Naive thymus-derived CD8-positive, alpha-beta T cell (primary cell): ENCODE measurements at regions not wholly inside any gene's neighbourhood (a gene's known extent, or its start where the extent isn't known, plus 50 kb on each side); places are given as distances from the start of the nearest gene placed in this dataset.

ENCODE experiments used
- ATAC-seq, 2 donors: fragments of 150-1000 bp; cut with Tn5 transposase in 1 of 2; sonication (Bioruptor Pico), chemical (Tn5 transposase) in 1 of 2; 1 replicate in 1 of 2; 2 replicates in 1 of 2; pipeline ENCODE4 v1.10.0; 2021; ENCODE audit warnings: mild to moderate bottlenecking in 2 of 2, moderate library complexity in 2 of 2
- POLR2A ChIA-PET: fragments of 350-600 bp; sonication (Branson Sonifier 250); formaldehyde crosslinking; loops from one replicate; lab custom pipeline; 2021; ENCODE audit warnings: antibody characterized with exemption; lab: Charles Lee
- DNase-seq, 10 donors: peaks; one replicate each; pipeline versions ENCODE4 v3.0.0 to v3.0.0-alpha.2; 2020 to 2022
- H3K27ac Mint-ChIP-seq, 10 donors: one replicate each; pipeline ENCODE4 v1.8.0; 2020 to 2022; ENCODE audit warnings: mild to moderate bottlenecking in 10 of 10, mixed read lengths in 10 of 10, moderate library complexity in 4 of 10, inconsistent platforms in 1 of 10
- H3K27me3 Mint-ChIP-seq, 5 donors: one replicate each; pipeline ENCODE4 v1.8.0; 2021 to 2022; ENCODE audit warnings: mixed read lengths in 5 of 5
- H3K36me3 Mint-ChIP-seq, 3 donors: one replicate each; pipeline ENCODE4 v1.8.0; 2020 to 2022; ENCODE audit warnings: mixed read lengths in 3 of 3, mild to moderate bottlenecking in 2 of 3, inconsistent platforms in 1 of 3
- H3K4me1 Mint-ChIP-seq, 4 donors: one replicate each; pipeline ENCODE4 v1.8.0; 2021 to 2022; ENCODE audit warnings: mixed read lengths in 4 of 4
- H3K4me3 Mint-ChIP-seq, 10 donors: one replicate each; pipeline ENCODE4 v1.8.0; 2020 to 2022; ENCODE audit warnings: mild to moderate bottlenecking in 10 of 10, mixed read lengths in 10 of 10, moderate library complexity in 6 of 10, inconsistent platforms in 1 of 10
- H3K9me3 Mint-ChIP-seq, 9 donors: one replicate each; pipeline ENCODE4 v1.8.0; 2020 to 2022; ENCODE audit warnings: mixed read lengths in 9 of 9, mild to moderate bottlenecking in 3 of 9, inconsistent platforms in 1 of 9, moderate library complexity in 1 of 9

GRCh38 chr4:20101831-20102230 is 149.9 kb upstream of the SLIT2 start:
- H3K27ac Mint-ChIP-seq = no peak overlapping the region
- H3K4me1 Mint-ChIP-seq = no peaks in the 10 kb centered on the region
- no peak for DNase-seq
- no peaks in the 10 kb centered on the region for H3K36me3 Mint-ChIP-seq
- ATAC-seq = no peak
- POLR2A ChIA-PET = no interaction called here
- no peak overlapping the region for H3K4me3 Mint-ChIP-seq
- H3K9me3 Mint-ChIP-seq = peaks cover 0 to 25% (median 8%) of the 10 kb centered on the region in 9 donors
- no peaks in the 10 kb centered on the region for H3K27me3 Mint-ChIP-seq

- no peaks in the 10 kb centered on the region for H3K36me3 Mint-ChIP-seq
- H3K4me3 Mint-ChIP-seq = no peak overlapping the region
- H3K9me3 Mint-ChIP-seq = peaks cover 0 to 25% (median 10%) of the 10 kb centered on the region in 9 donors
- POLR2A ChIA-PET = no interaction called here
- ATAC-seq (no peak), DNase-seq (no peak)
- H3K4me1 Mint-ChIP-seq = no peaks in the 10 kb centered on the region
- no peak overlapping the region for H3K27ac Mint-ChIP-seq
- H3K27me3 Mint-ChIP-seq = peaks cover 0 to 1% (median 0%) of the 10 kb centered on the region in 5 donors
Measured at GRCh38 chr4:20096911-20097310, 154.8 kb upstream of the SLIT2 start.

- POLR2A ChIA-PET = no interaction called here
- ATAC-seq = no peak
- Mint-ChIP-seq H3K9me3 (peaks cover 0 to 25% (median 10%) of the 10 kb centered on the region in 9 donors), H3K27ac (no peak overlapping the region), H3K27me3 (peaks cover 0 to 1% (median 0%) of the 10 kb centered on the region in 5 donors), H3K4me1 (no peaks in the 10 kb centered on the region), H3K4me3 (no peak overlapping the region), H3K36me3 (no peaks in the 10 kb centered on the region)
- DNase-seq = no peak
Measured at GRCh38 chr4:20095805-20096541, 155.7 kb upstream of the SLIT2 start.

- POLR2A ChIA-PET = no interaction called here
- Mint-ChIP-seq H3K36me3 (no peaks in the 10 kb centered on the region), H3K9me3 (peaks cover 0 to 11% (median 1%) of the 10 kb centered on the region in 9 donors), H3K27ac (no peak overlapping the region), H3K27me3 (peaks cover 0 to 1% (median 0%) of the 10 kb centered on the region in 5 donors), H3K4me3 (no peak overlapping the region), H3K4me1 (no peaks in the 10 kb centered on the region)
- no peak for ATAC-seq
- no peak for DNase-seq
Measured at GRCh38 chr4:20091781-20092180, 159.9 kb upstream of the SLIT2 start.

GRCh38 chr4:20087522-20087911 is 164.2 kb upstream of the SLIT2 start:
- no peaks in the 10 kb centered on the region for H3K27me3 Mint-ChIP-seq
- POLR2A ChIA-PET = no interaction called here
- ATAC-seq = no peak
- H3K9me3 Mint-ChIP-seq = peaks cover 0 to 3% (median 0%) of the 10 kb centered on the region in 9 donors
- DNase-seq = no peak
- no peaks in the 10 kb centered on the region for H3K36me3 Mint-ChIP-seq
- H3K27ac Mint-ChIP-seq = no peak overlapping the region
- no peak overlapping the region for H3K4me3 Mint-ChIP-seq
- H3K4me1 Mint-ChIP-seq = no peaks in the 10 kb centered on the region

- ATAC-seq = no peak
- peaks cover 0 to 2% (median 0%) of the 10 kb centered on the region in 9 donors for H3K9me3 Mint-ChIP-seq
Measured at GRCh38 chr4:20086799-20087521, 164.7 kb upstream of the SLIT2 start.

GRCh38 chr4:20086067-20086798 is 165.5 kb upstream of the SLIT2 start:
- H3K9me3 Mint-ChIP-seq = peaks cover 0 to 7% (median 1%) of the 10 kb centered on the region in 9 donors
- DNase-seq (no peak), ATAC-seq (no peak)
- no peaks in the 10 kb centered on the region for H3K4me1 Mint-ChIP-seq
- no peaks in the 10 kb centered on the region for H3K36me3 Mint-ChIP-seq
- POLR2A ChIA-PET = no interaction called here
- no peak overlapping the region for H3K4me3 Mint-ChIP-seq
- H3K27me3 Mint-ChIP-seq = no peaks in the 10 kb centered on the region
- H3K27ac Mint-ChIP-seq = no peak overlapping the region

More at GRCh38 chr4:20086799-20087521, 164.7 kb upstream of the SLIT2 start:
- POLR2A ChIA-PET = no interaction called here
- H3K4me3 Mint-ChIP-seq = no peak overlapping the region
- no peak for DNase-seq
- no peaks in the 10 kb centered on the region for H3K4me1 Mint-ChIP-seq
- no peak overlapping the region for H3K27ac Mint-ChIP-seq
- H3K27me3 Mint-ChIP-seq = no peaks in the 10 kb centered on the region
- no peaks in the 10 kb centered on the region for H3K36me3 Mint-ChIP-seq

GRCh38 chr4:20085653-20086052 is 166.1 kb upstream of the SLIT2 start:
- Mint-ChIP-seq H3K9me3 (peaks cover 0 to 8% (median 4%) of the 10 kb centered on the region in 9 donors), H3K4me1 (no peaks in the 10 kb centered on the region), H3K27ac (no peak overlapping the region), H3K36me3 (no peaks in the 10 kb centered on the region), H3K4me3 (no peak overlapping the region), H3K27me3 (no peaks in the 10 kb centered on the region)
- POLR2A ChIA-PET = no interaction called here
- ATAC-seq = no peak
- DNase-seq = no peak

- no peaks in the 10 kb centered on the region for H3K36me3 Mint-ChIP-seq
- ATAC-seq (no peak), DNase-seq (no peak)
- H3K27ac Mint-ChIP-seq = no peak overlapping the region
- H3K9me3 Mint-ChIP-seq = peaks cover 0 to 9% (median 5%) of the 10 kb centered on the region in 9 donors
- no peak overlapping the region for H3K4me3 Mint-ChIP-seq
- no peaks in the 10 kb centered on the region for H3K27me3 Mint-ChIP-seq
- POLR2A ChIA-PET = no interaction called here
- H3K4me1 Mint-ChIP-seq = no peaks in the 10 kb centered on the region
Measured at GRCh38 chr4:20085156-20085555, 166.5 kb upstream of the SLIT2 start.

GRCh38 chr4:20084488-20084887 is 167.2 kb upstream of the SLIT2 start:
- H3K27me3 Mint-ChIP-seq = no peaks in the 10 kb centered on the region
- DNase-seq (no peak), ATAC-seq (no peak)
- no peak overlapping the region for H3K27ac Mint-ChIP-seq
- H3K9me3 Mint-ChIP-seq = peaks cover 0 to 9% (median 5%) of the 10 kb centered on the region in 9 donors
- H3K4me1 Mint-ChIP-seq = no peaks in the 10 kb centered on the region
- H3K36me3 Mint-ChIP-seq = no peaks in the 10 kb centered on the region
- POLR2A ChIA-PET = no interaction called here
- H3K4me3 Mint-ChIP-seq = no peak overlapping the region

- POLR2A ChIA-PET = no interaction called here
- Mint-ChIP-seq H3K4me1 (no peaks in the 10 kb centered on the region), H3K9me3 (peaks cover 0 to 14% (median 5%) of the 10 kb centered on the region in 9 donors), H3K36me3 (no peaks in the 10 kb centered on the region), H3K27ac (no peak overlapping the region), H3K27me3 (no peaks in the 10 kb centered on the region), H3K4me3 (no peak overlapping the region)
- ATAC-seq (no peak), DNase-seq (no peak)
Measured at GRCh38 chr4:20078644-20079043, 173.1 kb upstream of the SLIT2 start.

GRCh38 chr4:20075248-20075871 is 176.3 kb upstream of the SLIT2 start:
- no peaks in the 10 kb centered on the region for H3K27me3 Mint-ChIP-seq
- H3K4me1 Mint-ChIP-seq = no peaks in the 10 kb centered on the region
- POLR2A ChIA-PET = no interaction called here
- no peak overlapping the region for H3K27ac Mint-ChIP-seq
- no peak overlapping the region for H3K4me3 Mint-ChIP-seq
- peaks cover 0 to 6% (median 0%) of the 10 kb centered on the region in 9 donors for H3K9me3 Mint-ChIP-seq
- no peak for DNase-seq
- no peak for ATAC-seq
- H3K36me3 Mint-ChIP-seq = no peaks in the 10 kb centered on the region
